ENCODE measurements at regions not wholly inside any gene's neighbourhood (a gene's known extent, or its start where the extent isn't known, plus 50 kb on each side); places are given as distances from the start of the nearest gene placed in this dataset.

DNA sequence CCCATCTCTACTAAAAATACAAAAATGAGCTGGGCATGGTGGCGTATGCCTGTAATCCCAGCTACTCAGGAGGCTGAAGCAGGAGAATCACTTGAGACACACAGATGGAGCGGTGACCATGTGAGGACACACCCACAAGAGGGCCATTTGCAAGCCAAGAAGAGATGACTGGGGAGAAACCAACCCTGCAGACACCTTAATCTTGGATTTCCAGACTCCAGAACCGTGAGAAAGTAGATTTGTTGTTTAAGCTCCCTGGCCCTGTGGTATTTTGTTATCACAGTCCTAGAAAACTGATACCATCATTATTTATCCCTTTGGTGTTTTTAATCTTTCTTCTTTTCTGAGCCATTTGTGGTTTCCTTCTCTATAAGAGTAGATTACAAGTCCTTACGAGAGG lies 88.6 kb upstream of the ID2 start:
- Histone ChIP-seq H3K4me3 (no peak overlapping the region), H3K4me1 (ENCODE audit: control insufficient read depth in 1 of 2, low read depth in 2 of 2) (peaks cover 5 to 14% of the 10 kb centered on the region in 2 donors), H3K36me3 (no peaks in the 10 kb centered on the region), H3K9me3 (no peaks in the 10 kb centered on the region), H3K27me3 (replicated peaks; ENCODE audit: insufficient read depth) (no peaks in the 10 kb centered on the region), H3K27ac (no peak overlapping the region)
- DNase-seq (ENCODE audit: low spot score): no peak
- no peak for ATAC-seq (ENCODE audit: insufficient number of reproducible peaks, low FRiP score, low read depth)
- TF ChIP-seq, protein P1, sequence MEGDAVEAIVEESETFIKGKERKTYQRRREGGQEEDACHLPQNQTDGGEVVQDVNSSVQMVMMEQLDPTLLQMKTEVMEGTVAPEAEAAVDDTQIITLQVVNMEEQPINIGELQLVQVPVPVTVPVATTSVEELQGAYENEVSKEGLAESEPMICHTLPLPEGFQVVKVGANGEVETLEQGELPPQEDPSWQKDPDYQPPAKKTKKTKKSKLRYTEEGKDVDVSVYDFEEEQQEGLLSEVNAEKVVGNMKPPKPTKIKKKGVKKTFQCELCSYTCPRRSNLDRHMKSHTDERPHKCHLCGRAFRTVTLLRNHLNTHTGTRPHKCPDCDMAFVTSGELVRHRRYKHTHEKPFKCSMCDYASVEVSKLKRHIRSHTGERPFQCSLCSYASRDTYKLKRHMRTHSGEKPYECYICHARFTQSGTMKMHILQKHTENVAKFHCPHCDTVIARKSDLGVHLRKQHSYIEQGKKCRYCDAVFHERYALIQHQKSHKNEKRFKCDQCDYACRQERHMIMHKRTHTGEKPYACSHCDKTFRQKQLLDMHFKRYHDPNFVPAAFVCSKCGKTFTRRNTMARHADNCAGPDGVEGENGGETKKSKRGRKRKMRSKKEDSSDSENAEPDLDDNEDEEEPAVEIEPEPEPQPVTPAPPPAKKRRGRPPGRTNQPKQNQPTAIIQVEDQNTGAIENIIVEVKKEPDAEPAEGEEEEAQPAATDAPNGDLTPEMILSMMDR (IDR thresholded peaks at IDR 0.05): no peak

DNA sequence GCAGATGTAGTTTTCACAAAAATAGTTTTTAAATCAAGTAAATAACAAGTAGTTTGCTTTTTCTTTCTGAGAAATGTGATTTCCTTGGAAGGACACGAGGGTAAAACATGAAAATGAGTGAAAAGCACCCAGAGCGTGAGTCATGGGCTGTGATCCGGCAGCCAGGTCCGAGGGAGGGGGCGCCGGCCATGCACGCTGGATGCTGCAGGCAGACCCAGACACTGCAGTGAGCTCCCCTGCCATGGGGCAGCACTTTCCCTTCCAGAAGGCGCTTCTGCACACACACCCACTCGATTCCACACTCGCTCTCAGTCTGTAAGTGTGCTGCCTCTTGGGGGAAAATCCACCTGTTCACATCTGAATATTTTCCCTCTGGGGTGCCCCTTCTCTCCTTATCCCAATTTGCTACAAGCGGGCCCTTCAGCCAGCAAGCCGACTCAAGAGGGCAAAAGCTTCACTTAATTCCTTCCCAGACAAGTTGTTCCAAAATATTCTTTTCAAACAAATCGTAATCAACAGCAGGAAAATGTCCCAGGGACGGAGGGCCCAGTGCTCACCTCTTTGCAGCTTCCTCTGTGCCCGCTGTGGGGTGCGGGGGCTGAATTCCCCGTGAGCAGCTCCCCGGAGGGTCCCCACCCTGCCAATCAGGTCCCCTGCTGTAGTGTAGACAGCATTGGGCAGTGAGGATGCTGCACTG lies 87.0 kb upstream of the ID2 start:
- Histone ChIP-seq H3K4me3 (no peak overlapping the region), H3K36me3 (no peaks in the 10 kb centered on the region), H3K9me3 (no peaks in the 10 kb centered on the region), H3K27ac (no peak overlapping the region), H3K27me3 (replicated peaks; ENCODE audit: insufficient read depth) (no peaks in the 10 kb centered on the region), H3K4me1 (ENCODE audit: control insufficient read depth in 1 of 2, low read depth in 2 of 2) (peaks cover 5 to 14% of the 10 kb centered on the region in 2 donors)
- TF ChIP-seq, protein P1 (IDR thresholded peaks at IDR 0.05): no peak
- no peak for DNase-seq (ENCODE audit: low spot score)
- no peak for ATAC-seq (ENCODE audit: insufficient number of reproducible peaks, low FRiP score, low read depth)

DNA sequence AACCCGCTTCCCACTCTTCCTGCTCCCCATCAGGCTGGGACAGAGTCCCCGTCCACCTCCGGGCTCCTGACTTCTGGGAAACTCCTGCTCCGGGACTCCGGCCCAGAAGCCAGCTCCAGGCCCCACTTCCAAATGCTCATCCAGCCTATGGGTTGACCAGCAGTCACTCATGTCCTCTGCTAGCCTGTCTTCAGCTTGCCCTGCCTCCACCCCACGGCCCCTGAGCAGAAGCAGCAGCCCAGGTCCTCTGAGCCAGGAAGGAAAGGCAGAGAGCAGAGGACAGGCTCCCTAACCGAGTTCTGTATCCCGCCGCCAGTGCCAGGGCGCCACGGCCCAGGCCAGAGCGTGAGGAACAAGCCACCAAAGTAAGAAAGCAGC lies 86.4 kb upstream of the ID2 start:
- no peak overlapping the region for H3K27ac ChIP-seq
- H3K4me3 ChIP-seq: no peak overlapping the region
- H3K4me1 ChIP-seq (ENCODE audit: control insufficient read depth in 1 of 2, low read depth in 2 of 2): peaks cover 5 to 14% of the 10 kb centered on the region in 2 donors
- no peaks in the 10 kb centered on the region for H3K9me3 ChIP-seq
- TF ChIP-seq, protein P1 (IDR thresholded peaks at IDR 0.05): no peak
- H3K27me3 ChIP-seq (replicated peaks; ENCODE audit: insufficient read depth): no peaks in the 10 kb centered on the region
- ATAC-seq (ENCODE audit: insufficient number of reproducible peaks, low FRiP score, low read depth): no peak
- no peak for DNase-seq (ENCODE audit: low spot score)
- no peaks in the 10 kb centered on the region for H3K36me3 ChIP-seq

DNA sequence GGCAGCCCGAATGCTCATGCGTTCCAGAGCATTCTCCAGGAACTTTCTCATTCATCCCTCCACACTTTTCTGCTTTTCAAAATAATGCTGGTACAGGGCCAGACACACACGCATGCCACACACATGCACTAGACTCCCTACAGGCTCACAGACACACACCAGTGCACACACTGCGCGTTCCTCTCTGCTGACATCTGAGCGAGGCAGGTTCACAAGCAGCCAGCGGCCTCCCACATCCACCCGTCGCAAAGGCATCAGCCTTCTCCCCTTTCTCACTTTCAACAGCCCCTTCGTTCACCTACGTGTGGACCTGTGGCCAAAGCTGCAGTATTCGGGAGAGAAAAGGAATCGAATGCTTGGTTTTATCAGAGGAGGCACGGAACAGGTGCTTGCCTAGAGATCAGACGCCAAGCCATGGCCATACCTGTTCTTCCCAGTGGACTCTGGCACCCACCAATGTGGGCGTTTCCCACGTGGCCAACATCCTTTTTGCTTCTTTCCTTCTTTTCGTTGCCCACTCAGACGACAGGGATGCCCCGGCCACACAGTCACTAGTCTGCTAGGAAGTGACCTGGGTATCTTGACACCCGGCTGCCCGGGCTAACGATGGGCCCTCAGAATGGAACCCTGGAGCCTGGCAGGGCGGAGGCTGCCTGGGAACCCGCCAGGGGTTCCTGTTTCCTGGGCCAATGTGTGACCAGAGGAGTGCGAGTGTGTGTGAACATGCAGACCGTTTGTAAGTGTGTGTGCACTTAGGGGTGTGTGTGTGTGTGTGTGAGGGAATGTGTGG lies 85.8 kb upstream of the ID2 start:
- ATAC-seq (ENCODE audit: insufficient number of reproducible peaks, low FRiP score, low read depth): no peak
- no peak for DNase-seq (ENCODE audit: low spot score)
- peaks cover 5 to 14% of the 10 kb centered on the region in 2 donors for H3K4me1 ChIP-seq (ENCODE audit: control insufficient read depth in 1 of 2, low read depth in 2 of 2)
- TF ChIP-seq, protein P1 (IDR thresholded peaks at IDR 0.05): no peak
- no peaks in the 10 kb centered on the region for H3K27me3 ChIP-seq (replicated peaks; ENCODE audit: insufficient read depth)
- no peaks in the 10 kb centered on the region for H3K36me3 ChIP-seq
- no peaks in the 10 kb centered on the region for H3K9me3 ChIP-seq
- H3K27ac ChIP-seq: no peak overlapping the region
- H3K4me3 ChIP-seq: no peak overlapping the region

DNA sequence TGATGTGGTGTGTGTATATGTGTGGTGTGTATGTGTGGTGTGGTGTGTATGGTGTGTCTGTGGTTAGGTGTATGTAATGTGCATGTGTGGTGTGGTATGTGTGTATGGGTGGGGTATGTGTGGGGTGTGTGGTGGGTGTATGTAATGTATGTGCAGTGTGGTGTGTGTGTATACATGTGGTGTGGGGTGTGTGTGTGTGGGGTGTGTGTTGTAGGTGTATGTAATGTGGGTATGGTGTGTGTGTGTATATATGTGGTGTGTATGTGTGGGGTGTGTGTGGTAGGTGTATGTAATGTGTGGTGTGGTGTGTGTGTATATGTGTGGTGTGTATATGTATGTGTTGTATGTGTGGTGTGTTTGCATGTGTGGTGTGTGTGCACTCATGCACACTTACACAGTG lies 84.8 kb upstream of the ID2 start:
- no peak for ATAC-seq (ENCODE audit: insufficient number of reproducible peaks, low FRiP score, low read depth)
- Histone ChIP-seq H3K4me1 (ENCODE audit: control insufficient read depth in 1 of 2, low read depth in 2 of 2) (peaks cover 5 to 14% of the 10 kb centered on the region in 2 donors), H3K27ac (no peak overlapping the region), H3K9me3 (no peaks in the 10 kb centered on the region), H3K36me3 (no peaks in the 10 kb centered on the region), H3K27me3 (replicated peaks; ENCODE audit: insufficient read depth) (no peaks in the 10 kb centered on the region), H3K4me3 (no peak overlapping the region)
- TF ChIP-seq, protein P1 (IDR thresholded peaks at IDR 0.05): no peak
- no peak for DNase-seq (ENCODE audit: low spot score)

All from thoracic aorta (tissue), 2 donors.